ENCODE measurements at regions not wholly inside any gene's neighbourhood (a gene's known extent, or its start where the extent isn't known, plus 50 kb on each side); places are given as distances from the start of the nearest gene placed in this dataset.

- DNase-seq: peak; percentile 60
These were observed 259.1 kb downstream of the OPA1 start for GRCh38 chr3:193851941-193852674.

GRCh38 chr3:193852901-193853300 is 259.9 kb downstream of the OPA1 start:
- no peak for DNase-seq

GRCh38 chr3:193853511-193854219 is 260.7 kb downstream of the OPA1 start:
- DNase-seq: no peak

GRCh38 chr3:193857996-193858395 is 265.0 kb downstream of the OPA1 start:
- no peak for DNase-seq

GRCh38 chr3:193859195-193859594 is 266.2 kb downstream of the OPA1 start:
- DNase-seq: no peak

- DNase-seq: no peak
These were observed 268.0 kb downstream of the OPA1 start for GRCh38 chr3:193861012-193861411.

- DNase-seq: no peak
These were observed 269.8 kb downstream of the OPA1 start for GRCh38 chr3:193862843-193863242.

- no peak for DNase-seq
These were observed 270.8 kb downstream of the OPA1 start for GRCh38 chr3:193863657-193864357.

- no peak for DNase-seq
These were observed 270.6 kb upstream of the HES1 start for GRCh38 chr3:193865339-193865738.

GRCh38 chr3:193865896-193866480 is 270.0 kb upstream of the HES1 start:
- DNase-seq: no peak

GRCh38 chr3:193868590-193868989 is 267.4 kb upstream of the HES1 start:
- no peak for DNase-seq

GRCh38 chr3:193869221-193870201 is 266.4 kb upstream of the HES1 start:
- DNase-seq: peak; percentile 68

GRCh38 chr3:193870376-193871219 is 265.4 kb upstream of the HES1 start:
- no peak for DNase-seq

- no peak for DNase-seq
These were observed 264.8 kb upstream of the HES1 start for GRCh38 chr3:193871220-193871485.

GRCh38 chr3:193872265-193872753 is 263.6 kb upstream of the HES1 start:
- DNase-seq: no peak

- DNase-seq: no peak
These were observed 262.3 kb upstream of the HES1 start for GRCh38 chr3:193873426-193874201.

- no peak for DNase-seq
These were observed 261.4 kb upstream of the HES1 start for GRCh38 chr3:193874512-193874911.

GRCh38 chr3:193874997-193875593 is 260.9 kb upstream of the HES1 start:
- DNase-seq: no peak

GRCh38 chr3:193875601-193876321 is 260.2 kb upstream of the HES1 start:
- DNase-seq: no peak

Measured in eye (tissue), 1 donor.